ENCODE measurements at regions not wholly inside any gene's neighbourhood (a gene's known extent, or its start where the extent isn't known, plus 50 kb on each side); places are given as distances from the start of the nearest gene placed in this dataset.

DNA sequence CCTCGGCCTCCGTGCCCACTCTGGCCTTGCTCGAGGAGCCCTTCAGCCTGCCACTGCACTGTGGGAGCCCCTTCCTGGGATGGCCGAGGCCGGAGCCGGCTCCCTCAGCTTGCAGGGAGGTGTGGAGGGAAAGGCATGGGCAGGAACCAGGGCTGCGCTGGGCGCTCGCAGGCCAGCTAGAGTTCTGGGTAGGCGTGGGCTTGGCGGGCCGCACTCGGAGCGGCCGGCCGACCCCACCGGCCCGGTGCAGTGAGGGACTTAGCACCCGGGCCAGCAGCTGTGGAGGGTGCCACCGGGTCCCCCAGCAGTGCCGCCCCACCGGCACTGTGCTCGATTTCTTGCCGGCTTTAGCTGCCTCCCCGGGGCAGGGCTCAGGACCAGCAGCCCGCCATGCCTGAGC, 101.0 kb upstream of the IRX5 start:
- TF ChIP-seq CEBPB (IDR thresholded peaks at IDR 0.05) (no peak), MAX (IDR thresholded peaks at IDR 0.05) (no peak), REST (IDR thresholded peaks at IDR 0.05; ENCODE audit: low read depth) (no peak), FOXM1 (IDR thresholded peaks at IDR 0.05; ENCODE audit: borderline replicate concordance, low read depth) (no peak), EP300 (IDR thresholded peaks at IDR 0.05; ENCODE audit: borderline replicate concordance) (no peak), TEAD4 (IDR thresholded peaks at IDR 0.05) (no peak), CREB1 (IDR thresholded peaks at IDR 0.05; ENCODE audit: low read depth) (no peak), TCF12 (IDR thresholded peaks at IDR 0.05; ENCODE audit: low read depth) (no peak), EGR1 (IDR thresholded peaks at IDR 0.05) (no peak)

- no peak for TF ChIP-seq CREB1 (IDR thresholded peaks at IDR 0.05; ENCODE audit: low read depth)
- TF ChIP-seq TCF12 (IDR thresholded peaks at IDR 0.05; ENCODE audit: low read depth), result no peak
- no peak for TF ChIP-seq CEBPB (IDR thresholded peaks at IDR 0.05)
- no peak for TF ChIP-seq USF1 (IDR thresholded peaks at IDR 0.05)
- TF ChIP-seq YY1 (IDR thresholded peaks at IDR 0.05; ENCODE audit: low read depth), result no peak
- TF ChIP-seq RAD21 (IDR thresholded peaks at IDR 0.05; ENCODE audit: low read depth), result no peak
- no peak for TF ChIP-seq REST (IDR thresholded peaks at IDR 0.05; ENCODE audit: low read depth)
- TF ChIP-seq EGR1 (IDR thresholded peaks at IDR 0.05), result no peak
These were observed 107.8 kb upstream of the IRX5 start for GRCh38 chr16:54822892-54823291.

GRCh38 chr16:54822492-54822891, 108.2 kb upstream of the IRX5 start:
- TF ChIP-seq USF1 (IDR thresholded peaks at IDR 0.05) (no peak), EGR1 (IDR thresholded peaks at IDR 0.05) (no peak), CEBPB (IDR thresholded peaks at IDR 0.05) (no peak), EP300 (IDR thresholded peaks at IDR 0.05; ENCODE audit: borderline replicate concordance) (no peak), TCF12 (IDR thresholded peaks at IDR 0.05; ENCODE audit: low read depth) (no peak), YY1 (IDR thresholded peaks at IDR 0.05; ENCODE audit: low read depth) (no peak), TEAD4 (IDR thresholded peaks at IDR 0.05) (no peak), REST (IDR thresholded peaks at IDR 0.05; ENCODE audit: low read depth) (no peak), CREB1 (IDR thresholded peaks at IDR 0.05; ENCODE audit: low read depth) (no peak)

GRCh38 chr16:54821731-54822130, 108.9 kb upstream of the IRX5 start:
- TF ChIP-seq MAX (IDR thresholded peaks at IDR 0.05) (no peak), ZBTB7A (IDR thresholded peaks at IDR 0.05; ENCODE audit: low read depth) (no peak)

- TF ChIP-seq CEBPB (IDR thresholded peaks at IDR 0.05) (no peak), EGR1 (IDR thresholded peaks at IDR 0.05) (no peak), ZBTB7A (IDR thresholded peaks at IDR 0.05; ENCODE audit: low read depth) (no peak), YY1 (IDR thresholded peaks at IDR 0.05; ENCODE audit: low read depth) (no peak), TEAD4 (IDR thresholded peaks at IDR 0.05) (no peak), REST (IDR thresholded peaks at IDR 0.05; ENCODE audit: low read depth) (no peak), EP300 (IDR thresholded peaks at IDR 0.05; ENCODE audit: borderline replicate concordance) (no peak), TAF1 (IDR thresholded peaks at IDR 0.05; ENCODE audit: low read depth) (no peak), MAX (IDR thresholded peaks at IDR 0.05) (no peak), CREB1 (IDR thresholded peaks at IDR 0.05; ENCODE audit: low read depth) (no peak), USF1 (IDR thresholded peaks at IDR 0.05) (no peak), NFIC (IDR thresholded peaks at IDR 0.05) (no peak), TCF12 (IDR thresholded peaks at IDR 0.05; ENCODE audit: low read depth) (no peak), RAD21 (IDR thresholded peaks at IDR 0.05; ENCODE audit: low read depth) (no peak), FOXM1 (IDR thresholded peaks at IDR 0.05; ENCODE audit: borderline replicate concordance, low read depth) (no peak)
These were observed 112.6 kb upstream of the IRX5 start for GRCh38 chr16:54817940-54818574.
